Bronchial epithelial cell (primary cell): ENCODE measurements at regions not wholly inside any gene's neighbourhood (a gene's known extent, or its start where the extent isn't known, plus 50 kb on each side); places are given as distances from the start of the nearest gene placed in this dataset.

Source experiments
- DNase-seq: peaks from one replicate; pipeline ENCODE4 v3.0.0-alpha.2; 2010; ENCODE audit warnings: low read depth
- FAIRE-seq: peaks from 2 replicates; lab custom pipeline; 2011; peaks lifted over from hg19 to GRCh38; lab: Jason Lieb, UNC
- H3K27me3 ChIP-seq: 2 replicates; pipeline ENCODE4 v1.5.1; 2011; ENCODE audit warnings: low read length; ENCODE audit not compliant: control insufficient read depth, insufficient read depth
- H3K36me3 ChIP-seq: 2 replicates; pipeline ENCODE4 v1.5.1; 2011; ENCODE audit warnings: low read length; ENCODE audit not compliant: control insufficient read depth, insufficient read depth
- H3K4me3 ChIP-seq: 2 replicates; pipeline ENCODE4 v1.5.1; 2011; ENCODE audit warnings: mild to moderate bottlenecking, low read depth, low read length, control low read depth
- CTCF ChIP-seq: IDR thresholded peaks from 2 replicates; pipeline ENCODE4 v1.5.1; 2011; ENCODE audit warnings: mild to moderate bottlenecking, moderate library complexity, low read length, control low read depth, inconsistent platforms; ENCODE audit not compliant: insufficient read depth, severe bottlenecking

GRCh38 chr18:57294547-57294946 is 57.8 kb upstream of the ST8SIA3 start:
- DNase-seq (no peak), FAIRE-seq (no peak)
- Histone ChIP-seq H3K27me3 (no peaks in the 10 kb centered on the region), H3K4me3 (no peak overlapping the region), H3K36me3 (no peaks in the 10 kb centered on the region)
- no peak for TF ChIP-seq CTCF

- DNase-seq = no peak
- H3K36me3 ChIP-seq = no peaks in the 10 kb centered on the region
- TF ChIP-seq CTCF = no peak
- FAIRE-seq = no peak
- H3K4me3 ChIP-seq = no peak overlapping the region
- H3K27me3 ChIP-seq = no peaks in the 10 kb centered on the region
These were observed 56.0 kb upstream of the ST8SIA3 start for GRCh38 chr18:57296336-57296735.

DNA sequence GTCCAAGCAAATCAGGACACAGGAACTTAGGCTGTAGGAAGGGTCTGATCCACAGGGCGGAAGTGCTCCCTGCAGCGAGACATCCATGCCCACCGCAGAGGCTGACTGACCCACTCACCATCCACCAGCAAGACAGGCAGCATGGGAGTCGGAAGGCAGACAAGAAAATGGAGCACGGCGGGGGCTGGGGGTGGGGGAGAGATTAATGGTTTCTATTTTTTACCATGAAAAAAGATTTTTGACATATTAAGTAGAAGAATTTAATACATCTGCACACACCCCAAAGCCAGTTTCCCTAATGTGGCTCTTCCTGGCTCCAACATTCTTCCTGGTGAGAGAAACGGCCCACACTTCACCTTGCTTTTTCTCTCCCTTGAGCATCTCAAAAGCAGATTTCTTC is 55.1 kb upstream of the ST8SIA3 start:
- FAIRE-seq = no peak
- Histone ChIP-seq H3K27me3 (no peaks in the 10 kb centered on the region), H3K36me3 (no peaks in the 10 kb centered on the region)

GRCh38 chr18:57299931-57300330 is 52.4 kb upstream of the ST8SIA3 start:
- no peak for DNase-seq
- Histone ChIP-seq H3K27me3 (no peaks in the 10 kb centered on the region), H3K4me3 (no peak overlapping the region), H3K36me3 (no peaks in the 10 kb centered on the region)
- no peak for FAIRE-seq
- no peak for TF ChIP-seq CTCF

More for the DNA sequence above, 55.1 kb upstream of the ST8SIA3 start:
- DNase-seq = no peak
- no peak for TF ChIP-seq CTCF
- H3K4me3 ChIP-seq = no peak overlapping the region

GRCh38 chr18:57301573-57302559 is 50.5 kb upstream of the ST8SIA3 start:
- FAIRE-seq = no peak
- TF ChIP-seq CTCF = no peak
- DNase-seq = no peak
- Histone ChIP-seq H3K27me3 (no peaks in the 10 kb centered on the region), H3K4me3 (no peak overlapping the region), H3K36me3 (no peaks in the 10 kb centered on the region)
